H9 (cell line): ENCODE measurements at regions not wholly inside any gene's neighbourhood (a gene's known extent, or its start where the extent isn't known, plus 50 kb on each side); places are given as distances from the start of the nearest gene placed in this dataset.

Experiments used
- DNase-seq: peaks from one replicate; pipeline ENCODE4 v3.0.0-alpha.2; 2017
- H2AFZ ChIP-seq: one replicate; pipeline ENCODE4 v1.6.1; 2013; ENCODE audit warnings: mild to moderate bottlenecking, low read length, control low read depth, moderate library complexity
- H2AK5ac ChIP-seq: 2 replicates; pipeline ENCODE4 v1.6.1; 2013; ENCODE audit warnings: low read length, control low read depth, mixed read lengths; ENCODE audit not compliant: insufficient read length
- H2BK120ac ChIP-seq: one replicate; pipeline ENCODE4 v1.6.1; 2013; ENCODE audit warnings: low read depth, mild to moderate bottlenecking, low read length, control low read depth, inconsistent platforms; ENCODE audit not compliant: poor library complexity, severe bottlenecking
- H2BK12ac ChIP-seq: 2 replicates; pipeline ENCODE4 v1.6.1; 2013; ENCODE audit warnings: low read length, control low read depth, mixed read lengths, low read depth; ENCODE audit not compliant: insufficient read length
- H2BK15ac ChIP-seq: 2 replicates; pipeline ENCODE4 v1.6.1; 2013; ENCODE audit warnings: low read depth, low read length, control low read depth
- H2BK20ac ChIP-seq: one replicate; pipeline ENCODE4 v1.6.1; 2013; ENCODE audit warnings: low read depth, mild to moderate bottlenecking, low read length, control low read depth, inconsistent platforms; ENCODE audit not compliant: poor library complexity, severe bottlenecking
- H2BK5ac ChIP-seq: 2 replicates; pipeline ENCODE4 v1.6.1; 2013; ENCODE audit warnings: low read length, control low read depth, mixed read lengths; ENCODE audit not compliant: insufficient read length
- H3K14ac ChIP-seq: 2 replicates; pipeline ENCODE4 v1.6.1; 2013; ENCODE audit warnings: low read length, control low read depth; ENCODE audit not compliant: insufficient read depth
- H3K18ac ChIP-seq: 2 replicates; pipeline ENCODE4 v1.6.1; 2013; ENCODE audit warnings: low read depth, mild to moderate bottlenecking, mixed read lengths, low read length, control low read depth; ENCODE audit not compliant: insufficient read length
- H3K23ac ChIP-seq: 2 replicates; pipeline ENCODE4 v1.6.1; 2013; ENCODE audit warnings: low read length, control low read depth, mixed read lengths, low read depth; ENCODE audit not compliant: insufficient read length
- H3K23me2 ChIP-seq: 2 replicates; pipeline ENCODE4 v1.6.1; 2013; ENCODE audit warnings: low read depth, mild to moderate bottlenecking, mixed read lengths, low read length, control low read depth; ENCODE audit not compliant: insufficient read length, poor library complexity, severe bottlenecking
- H3K27ac ChIP-seq: 2 replicates; pipeline ENCODE4 v1.5.1; 2013; ENCODE audit warnings: low read length, control low read depth, mixed read lengths, low read depth; ENCODE audit not compliant: insufficient read length
- H3K27me3 ChIP-seq: 2 replicates; pipeline ENCODE4 v1.6.1; 2013; ENCODE audit warnings: low read length, control low read depth, inconsistent platforms; ENCODE audit not compliant: insufficient read depth
- H3K4ac ChIP-seq: 2 replicates; pipeline ENCODE4 v1.6.1; 2013; ENCODE audit warnings: low read depth, mild to moderate bottlenecking, control low read depth, inconsistent platforms, low read length, moderate library complexity
- H3K4me1 ChIP-seq: 2 replicates; pipeline ENCODE4 v1.6.1; 2013; ENCODE audit warnings: low read length, control low read depth, inconsistent platforms; ENCODE audit not compliant: insufficient read depth
- H3K4me2 ChIP-seq: 2 replicates; pipeline ENCODE4 v1.6.1; 2013; ENCODE audit warnings: low read length, control low read depth, mixed read lengths; ENCODE audit not compliant: insufficient read length, insufficient read depth
- H3K56ac ChIP-seq: 2 replicates; pipeline ENCODE4 v1.6.1; 2013; ENCODE audit warnings: low read depth, mild to moderate bottlenecking, mixed read lengths, low read length, control low read depth; ENCODE audit not compliant: insufficient read length
- H3K79me1 ChIP-seq: 2 replicates; pipeline ENCODE4 v1.6.1; 2013; ENCODE audit warnings: low read depth, mild to moderate bottlenecking, moderate library complexity, low read length, control low read depth, inconsistent platforms; ENCODE audit not compliant: insufficient read depth, poor library complexity, severe bottlenecking
- H3K79me2 ChIP-seq: 2 replicates; pipeline ENCODE4 v1.6.1; 2013; ENCODE audit warnings: low read length, control low read depth, inconsistent platforms; ENCODE audit not compliant: insufficient read depth
- H3K9ac ChIP-seq: 2 replicates; pipeline ENCODE4 v1.6.1; 2013; ENCODE audit warnings: low read length, control low read depth, mixed read lengths; ENCODE audit not compliant: insufficient read length; ENCODE audit errors: extremely low read depth
- H3K9me3 ChIP-seq: one replicate; pipeline ENCODE4 v1.6.1; 2013; ENCODE audit warnings: low read depth, low read length, inconsistent platforms; ENCODE audit not compliant: control insufficient read depth
- H3T11ph ChIP-seq: one replicate; pipeline ENCODE4 v1.6.1; 2013; ENCODE audit warnings: mild to moderate bottlenecking, low read length, control low read depth, inconsistent platforms
- H4K20me1 ChIP-seq: one replicate; pipeline ENCODE4 v1.6.1; 2013; ENCODE audit not compliant: control insufficient read depth, insufficient read length, insufficient read depth
- H4K5ac ChIP-seq: 2 replicates; pipeline ENCODE4 v1.6.1; 2013; ENCODE audit warnings: low read depth, mild to moderate bottlenecking, mixed read lengths, low read length, control low read depth; ENCODE audit not compliant: insufficient read length
- H4K8ac ChIP-seq: replicated peaks from 2 replicates; pipeline ENCODE4 v1.6.1; 2013; ENCODE audit warnings: low read length, control low read depth, mixed read lengths, low read depth; ENCODE audit not compliant: insufficient read length
- H4K91ac ChIP-seq: 2 replicates; pipeline ENCODE4 v1.6.1; 2013; ENCODE audit warnings: low read depth, mild to moderate bottlenecking, moderate library complexity, mixed read lengths, low read length, control low read depth; ENCODE audit not compliant: insufficient read length
- H3K27ac Mint-ChIP-seq, 3 experiments: 2 replicates in 2 of 3; 3 replicates in 1 of 3; pipeline ENCODE4 v1.8.0; 2020 to 2021; ENCODE audit warnings: mixed read lengths in 3 of 3, mild to moderate bottlenecking in 1 of 3, moderate library complexity in 1 of 3
- H3K27me3 Mint-ChIP-seq: 2 replicates; pipeline ENCODE4 v1.8.0; 2021; ENCODE audit warnings: low read depth, mild to moderate bottlenecking, moderate library complexity, mixed read lengths
- H3K36me3 Mint-ChIP-seq, 3 experiments: 2 replicates in 2 of 3; 3 replicates in 1 of 3; pipeline ENCODE4 v1.8.0; 2020 to 2021; ENCODE audit warnings: low read depth in 3 of 3, mixed read lengths in 3 of 3; ENCODE audit not compliant: insufficient read depth in 1 of 3
- H3K4me1 Mint-ChIP-seq, 2 experiments: 2 replicates each; pipeline ENCODE4 v1.8.0; 2020; ENCODE audit warnings: mixed read lengths in 2 of 2
- H3K4me3 Mint-ChIP-seq, 2 experiments: 2 replicates in 1 of 2; 3 replicates in 1 of 2; pipeline ENCODE4 v1.8.0; 2020 to 2021; ENCODE audit warnings: mild to moderate bottlenecking in 2 of 2, mixed read lengths in 2 of 2, moderate library complexity in 1 of 2
- H3K9me3 Mint-ChIP-seq, 2 experiments: 2 replicates in 1 of 2; 3 replicates in 1 of 2; pipeline ENCODE4 v1.8.0; 2020; ENCODE audit warnings: mild to moderate bottlenecking in 2 of 2, mixed read lengths in 2 of 2, moderate library complexity in 1 of 2
- WGBS: extraction: QIAGEN DNeasy Blood & Tissue Kit; methylation state at CpG from one replicate; pipeline ENCODE4 v1.1.7; 2013; ENCODE audit warnings: missing lambda C conversion rate, low lambda C conversion rate, mixed read lengths; ENCODE audit not compliant: insufficient read length; ENCODE audit errors: extremely low coverage; 5-methylcytosine and 5-hydroxymethylcytosine counted together
- TF ChIP-seq, protein P1 (sequence below): fragments of 200-600 bp; sonication (generic); conservative IDR thresholded peaks from 3 replicates; pipeline ENCODE4 v1.8.0; 2021; ENCODE audit warnings: antibody characterized with exemption, mild to moderate bottlenecking

DNA sequence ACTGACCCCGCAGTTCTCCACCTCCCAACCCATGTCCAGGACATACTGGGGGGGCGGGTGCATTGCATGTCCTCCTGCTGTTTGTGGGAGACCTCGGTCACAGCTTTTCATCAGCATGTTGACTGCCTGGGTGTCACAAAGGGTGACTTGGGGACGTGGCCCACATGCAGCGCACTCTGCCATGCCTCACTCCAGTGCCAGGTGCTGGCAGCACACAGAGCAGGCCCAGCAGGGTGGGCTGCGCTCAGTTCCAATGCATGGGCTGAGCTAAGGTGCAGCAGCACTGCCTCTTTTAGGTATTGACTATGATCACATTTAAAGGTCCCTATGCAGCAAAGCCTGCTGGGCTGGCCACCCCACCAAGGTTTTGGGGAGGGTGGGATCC, 261.9 kb upstream of the SALL3 start:
- no peaks in the 10 kb centered on the region for H3K27me3 ChIP-seq
- Mint-ChIP-seq H3K36me3 (peaks cover 0 to 9% (median 4%) of the 10 kb centered on the region in 3 experiments; a peak in 4 of 7 replicates), H3K9me3 (no peaks in the 10 kb centered on the region; a peak in 2 of 5 replicates), H3K27me3 (peaks cover 4% of the 10 kb centered on the region), H3K4me3 (no peak overlapping the region), H3K4me1 (peaks cover 23% of the 10 kb centered on the region in 2 experiments), H3K27ac (no peak overlapping the region)
- no peak overlapping the region for H3K23ac ChIP-seq
- H3K79me2 ChIP-seq: no peaks in the 10 kb centered on the region
- no CpG with 5 or more reads among the region's 6 CpGs for WGBS
- H2AK5ac ChIP-seq: no peak overlapping the region
- no peak overlapping the region for H2BK5ac ChIP-seq
- H4K5ac ChIP-seq: no peak overlapping the region
- no peak overlapping the region for H3K14ac ChIP-seq
- H3K4me2 ChIP-seq: no peak overlapping the region
- H3T11ph ChIP-seq: no peak overlapping the region
- no peak overlapping the region for H2BK15ac ChIP-seq
- peaks cover 3% of the 10 kb centered on the region; the same call in 1 of the 2 replicates for H3K4me1 ChIP-seq
- H4K8ac ChIP-seq: no peak overlapping the region
- H2BK12ac ChIP-seq: no peak overlapping the region
- H3K9ac ChIP-seq: no peak overlapping the region
- H2AFZ ChIP-seq: no peak overlapping the region
- peaks cover 4% of the 10 kb centered on the region for H3K23me2 ChIP-seq
- no peak overlapping the region for H3K56ac ChIP-seq
- no peak overlapping the region for H2BK120ac ChIP-seq
- H4K20me1 ChIP-seq: no peaks in the 10 kb centered on the region
- DNase-seq: no peak
- no peaks in the 10 kb centered on the region for H3K9me3 ChIP-seq
- no peak overlapping the region for H3K4ac ChIP-seq
- no peak overlapping the region for H2BK20ac ChIP-seq
- TF ChIP-seq, protein P1, sequence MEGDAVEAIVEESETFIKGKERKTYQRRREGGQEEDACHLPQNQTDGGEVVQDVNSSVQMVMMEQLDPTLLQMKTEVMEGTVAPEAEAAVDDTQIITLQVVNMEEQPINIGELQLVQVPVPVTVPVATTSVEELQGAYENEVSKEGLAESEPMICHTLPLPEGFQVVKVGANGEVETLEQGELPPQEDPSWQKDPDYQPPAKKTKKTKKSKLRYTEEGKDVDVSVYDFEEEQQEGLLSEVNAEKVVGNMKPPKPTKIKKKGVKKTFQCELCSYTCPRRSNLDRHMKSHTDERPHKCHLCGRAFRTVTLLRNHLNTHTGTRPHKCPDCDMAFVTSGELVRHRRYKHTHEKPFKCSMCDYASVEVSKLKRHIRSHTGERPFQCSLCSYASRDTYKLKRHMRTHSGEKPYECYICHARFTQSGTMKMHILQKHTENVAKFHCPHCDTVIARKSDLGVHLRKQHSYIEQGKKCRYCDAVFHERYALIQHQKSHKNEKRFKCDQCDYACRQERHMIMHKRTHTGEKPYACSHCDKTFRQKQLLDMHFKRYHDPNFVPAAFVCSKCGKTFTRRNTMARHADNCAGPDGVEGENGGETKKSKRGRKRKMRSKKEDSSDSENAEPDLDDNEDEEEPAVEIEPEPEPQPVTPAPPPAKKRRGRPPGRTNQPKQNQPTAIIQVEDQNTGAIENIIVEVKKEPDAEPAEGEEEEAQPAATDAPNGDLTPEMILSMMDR: no peak
- H3K79me1 ChIP-seq: no peaks in the 10 kb centered on the region
- H4K91ac ChIP-seq: no peak overlapping the region
- no peak overlapping the region for H3K27ac ChIP-seq
- no peak overlapping the region for H3K18ac ChIP-seq
